GM19463 (cell line): ENCODE measurements at regions not wholly inside any gene's neighbourhood (a gene's known extent, or its start where the extent isn't known, plus 50 kb on each side); places are given as distances from the start of the nearest gene placed in this dataset.
A peak's percentile ranks its signal among the peaks of the same experiment; 100 is the strongest.

Source experiments
- ATAC-seq: cut with Tn5 transposase; IDR thresholded peaks from one replicate; pipeline ENCODE4 v1.9.1; 2021; ENCODE audit warnings: mild to moderate bottlenecking, moderate library complexity; ENCODE audit not compliant: unreplicated experiment

DNA sequence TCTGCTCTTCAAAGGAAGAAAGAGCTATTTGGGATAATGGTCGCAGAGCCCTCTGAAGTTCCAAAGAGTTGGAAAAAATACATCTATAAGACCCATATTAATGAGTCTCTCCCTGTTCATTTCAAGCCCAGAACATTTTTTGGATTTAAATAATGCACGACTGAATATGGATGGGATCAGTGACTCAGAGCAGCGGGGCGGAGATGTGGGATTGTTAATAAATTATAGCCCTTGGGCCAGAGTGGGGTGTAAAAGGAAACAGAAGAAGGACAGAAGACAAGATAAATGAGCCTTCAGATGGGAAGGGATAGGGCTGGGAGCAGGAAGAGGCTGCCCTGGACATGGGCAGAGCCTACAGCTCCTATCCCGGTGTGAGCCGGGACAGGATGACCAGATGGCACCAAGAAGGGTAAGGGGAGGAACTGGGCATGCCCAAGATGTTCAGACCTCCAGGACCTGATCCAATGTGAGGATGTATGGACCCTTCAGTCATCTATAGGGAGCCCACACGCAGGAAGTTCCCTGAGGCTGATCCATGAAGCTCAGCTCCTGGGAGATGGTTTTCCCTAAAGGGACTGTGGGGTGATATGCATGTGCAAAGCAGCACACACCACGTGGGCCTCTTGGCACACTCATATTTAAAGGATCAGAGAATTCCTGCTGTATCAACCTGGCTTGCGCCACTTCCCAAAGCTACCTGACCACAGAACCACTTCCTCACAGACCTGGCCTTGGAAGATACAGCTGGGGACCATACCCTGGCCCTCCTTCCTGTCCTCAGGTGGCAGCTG lies 96.1 kb upstream of the PLXNA4 start:
- no peak for ATAC-seq

DNA sequence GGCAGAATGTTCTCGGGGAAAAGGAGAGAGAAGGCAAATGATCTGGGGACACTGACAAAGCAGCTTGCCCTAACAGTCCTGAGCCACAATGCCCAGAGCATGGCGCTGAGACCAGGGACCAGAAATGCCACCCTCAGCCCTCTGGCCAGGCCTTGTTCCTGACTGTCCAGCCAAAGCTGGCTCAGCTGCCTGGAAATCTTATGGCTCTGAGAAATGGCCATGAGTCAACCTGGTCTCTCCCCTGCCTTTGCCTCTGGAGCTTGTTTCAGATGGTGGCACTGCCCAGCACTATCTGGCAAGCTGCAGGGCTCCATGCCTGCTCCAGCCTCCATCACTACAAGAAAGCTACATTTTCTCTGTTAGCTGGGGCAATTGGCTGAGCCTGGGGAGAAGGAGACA lies 90.5 kb upstream of the PLXNA4 start:
- no peak for ATAC-seq

DNA sequence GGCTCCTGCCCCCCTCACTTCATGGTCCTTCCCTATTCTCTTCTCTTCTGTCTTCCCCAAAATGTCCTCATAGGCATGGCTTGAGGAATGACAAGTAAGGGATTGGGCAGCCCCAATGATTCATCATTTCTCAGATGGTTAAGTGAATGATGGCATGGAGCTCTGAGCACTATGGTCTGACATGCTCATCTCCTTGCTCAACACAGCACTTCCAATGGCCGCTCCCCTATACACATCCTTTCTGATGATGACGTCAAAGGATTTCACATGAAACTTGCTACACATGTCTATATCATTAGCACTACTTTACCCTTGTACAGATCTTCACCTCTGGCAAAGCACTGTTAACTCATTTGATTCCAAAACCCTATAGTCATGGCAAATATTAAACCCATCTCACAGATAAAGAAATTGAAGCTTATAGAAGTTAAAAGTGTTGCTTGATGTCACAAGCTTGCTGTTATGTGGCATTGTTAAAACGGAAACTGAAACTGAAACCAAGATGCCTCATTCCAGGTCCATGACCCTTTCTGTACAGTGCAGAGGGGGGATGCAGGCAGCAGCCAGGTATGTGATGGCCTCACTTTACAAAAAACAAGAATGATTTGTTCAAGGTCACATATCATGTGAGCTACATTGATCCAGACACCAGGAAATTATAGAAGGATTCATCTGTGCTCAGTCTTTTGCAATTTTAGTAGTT lies 90.0 kb upstream of the PLXNA4 start:
- ATAC-seq: peak; percentile 51

DNA sequence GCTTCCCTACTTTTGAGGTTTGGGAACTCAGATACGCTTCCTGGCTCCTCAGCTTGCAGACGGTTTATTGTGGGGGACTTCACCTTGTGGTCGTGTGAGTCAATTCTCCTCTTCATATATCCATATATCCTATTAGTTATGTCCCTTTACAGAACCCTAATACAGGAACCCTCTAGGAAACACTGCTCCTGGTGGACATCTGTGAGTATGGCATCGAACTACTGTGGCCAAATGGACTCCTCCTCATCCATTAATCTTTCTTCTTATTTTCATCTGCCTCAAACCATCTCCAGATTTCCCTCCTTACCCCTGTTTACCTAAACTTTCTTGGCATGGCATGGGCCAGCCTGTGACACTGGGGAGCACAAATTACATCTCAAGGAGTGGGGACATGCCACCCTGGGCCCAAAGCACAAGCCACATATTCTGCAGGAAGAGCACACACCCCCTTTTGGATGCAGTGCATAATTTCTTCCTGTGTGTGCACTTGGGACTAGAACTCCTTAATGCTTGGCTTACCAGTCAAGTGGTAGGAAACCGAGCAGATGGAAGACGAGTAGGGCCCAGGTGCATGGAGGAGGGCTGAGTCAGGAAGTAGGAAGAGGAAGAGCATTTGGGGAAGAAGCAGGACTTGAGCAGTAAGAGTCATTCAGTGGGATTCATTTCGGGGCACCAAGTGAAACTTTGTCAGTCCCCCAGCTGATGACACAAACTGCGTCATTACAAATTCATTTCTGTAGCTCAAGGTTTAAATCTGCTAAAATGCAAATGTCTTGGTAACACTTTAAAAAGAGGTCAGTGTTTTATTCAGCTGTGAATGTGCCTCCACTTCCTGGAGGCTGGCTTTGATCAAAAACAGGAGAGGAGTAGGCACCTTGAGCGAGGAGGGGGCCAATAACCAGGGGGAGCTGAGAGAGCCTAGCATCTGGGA lies 80.8 kb upstream of the PLXNA4 start:
- ATAC-seq: no peak

DNA sequence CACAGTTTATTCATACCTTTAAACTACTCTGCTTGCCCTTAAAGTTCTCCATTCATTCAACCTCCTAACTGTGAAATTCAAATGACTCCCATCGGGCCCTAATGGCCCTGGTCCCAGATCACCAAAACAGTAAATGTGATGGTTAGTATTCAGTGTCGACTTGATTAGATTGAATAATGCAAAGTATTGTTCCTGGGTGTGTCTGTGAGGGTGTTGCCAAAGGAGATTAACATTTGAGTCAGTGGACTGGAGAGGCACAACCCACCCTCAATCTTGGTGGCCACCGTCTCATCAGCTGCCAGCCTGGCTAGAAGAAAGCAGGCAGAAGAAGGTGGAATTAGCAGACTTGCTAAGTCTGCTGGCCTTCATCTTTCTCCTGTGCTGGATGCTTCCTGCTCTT lies 80.1 kb upstream of the PLXNA4 start:
- no peak for ATAC-seq

DNA sequence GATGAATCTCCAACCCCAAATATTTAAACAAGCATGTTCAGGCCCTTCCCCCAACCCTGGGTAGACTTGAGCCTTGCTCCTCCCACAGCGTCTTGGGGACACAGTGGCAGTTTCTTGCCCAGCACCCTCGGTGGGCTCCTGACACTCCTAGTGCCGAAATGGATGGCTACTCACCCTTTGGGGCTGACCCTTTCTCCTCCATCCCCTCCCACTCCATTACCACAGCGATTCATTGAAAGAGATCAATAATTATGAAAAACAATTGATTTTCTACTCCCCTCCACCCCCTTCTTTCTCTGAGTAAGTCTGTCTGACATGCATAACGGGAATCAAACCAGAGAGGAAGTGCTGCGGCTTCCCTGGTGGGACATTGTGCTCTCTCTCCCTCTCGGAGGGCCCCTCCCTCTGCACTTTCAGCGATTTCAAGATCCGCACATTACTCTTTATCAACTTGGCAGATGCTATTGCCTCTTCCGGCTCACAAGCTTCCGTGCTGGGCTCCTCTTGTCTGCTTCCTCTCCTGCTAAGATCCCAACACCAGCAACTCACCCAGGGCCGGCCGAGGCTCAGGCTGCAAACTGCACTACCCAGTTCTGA lies 79.0 kb upstream of the PLXNA4 start:
- ATAC-seq: no peak

DNA sequence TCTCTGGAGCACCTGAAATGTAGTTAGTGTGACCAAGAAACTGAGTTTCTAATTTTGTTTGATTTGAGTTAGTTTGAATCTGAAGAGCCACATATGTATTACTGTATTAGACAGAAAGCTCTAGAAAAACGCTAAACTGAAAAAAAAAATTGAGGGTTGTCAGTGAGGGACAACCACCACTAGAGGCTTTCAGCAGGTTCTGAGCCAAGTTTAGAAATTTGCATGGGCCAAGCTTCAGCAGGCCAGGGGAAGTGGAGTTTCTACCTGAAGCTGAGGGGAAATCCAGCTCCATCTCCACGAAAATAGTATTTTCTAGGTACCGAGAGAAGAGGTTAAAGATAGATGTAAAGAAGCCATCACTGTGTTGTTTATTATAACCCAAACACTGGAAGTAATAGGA lies 77.9 kb upstream of the PLXNA4 start:
- ATAC-seq: peak; percentile 65

DNA sequence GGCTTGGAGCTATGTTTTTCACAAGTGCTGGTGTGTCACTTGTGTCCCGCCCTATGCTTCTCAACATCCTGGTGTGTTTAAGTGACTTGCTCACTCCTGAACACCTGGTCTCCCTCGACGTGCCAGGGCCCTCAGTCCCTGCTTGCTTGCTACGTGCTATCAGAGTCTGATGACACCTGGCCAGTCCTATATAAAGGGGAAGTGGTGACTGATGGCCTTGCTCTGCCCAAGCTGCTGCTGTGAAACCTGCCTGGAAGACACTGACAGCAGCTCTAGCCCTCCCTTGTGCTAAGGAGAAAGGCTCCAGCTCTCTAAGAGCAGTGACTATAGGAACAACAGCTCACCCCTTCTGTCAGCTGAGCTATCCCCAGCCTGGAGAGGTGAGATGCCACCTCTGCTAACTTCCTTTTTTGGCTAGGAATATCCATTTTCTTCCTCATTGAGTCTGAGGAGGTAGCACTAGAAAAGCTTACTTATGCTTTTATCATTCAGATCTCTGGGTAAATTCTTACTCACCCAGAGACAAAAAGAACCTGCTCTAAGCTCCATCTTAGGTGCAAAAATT lies 77.2 kb upstream of the PLXNA4 start:
- ATAC-seq: no peak

DNA sequence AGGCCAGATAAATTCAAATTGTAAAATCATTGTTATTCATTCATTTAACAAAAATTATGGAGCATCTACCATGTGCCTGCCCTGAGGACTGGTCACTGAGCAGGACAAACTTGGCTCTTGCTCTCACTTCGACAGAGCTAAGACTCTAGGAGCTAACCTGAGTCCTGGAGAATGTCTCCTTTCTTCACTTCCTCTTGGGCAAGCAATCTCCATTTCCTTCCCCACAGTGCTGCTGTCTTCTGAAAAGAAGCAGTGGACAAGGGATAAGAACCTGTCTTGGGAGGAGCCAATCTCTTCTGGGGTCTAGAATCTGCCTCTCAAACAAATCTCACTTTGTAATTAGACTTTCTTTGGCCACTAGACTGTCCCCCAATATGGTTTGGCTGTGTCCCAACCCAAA lies 76.2 kb upstream of the PLXNA4 start:
- no peak for ATAC-seq

DNA sequence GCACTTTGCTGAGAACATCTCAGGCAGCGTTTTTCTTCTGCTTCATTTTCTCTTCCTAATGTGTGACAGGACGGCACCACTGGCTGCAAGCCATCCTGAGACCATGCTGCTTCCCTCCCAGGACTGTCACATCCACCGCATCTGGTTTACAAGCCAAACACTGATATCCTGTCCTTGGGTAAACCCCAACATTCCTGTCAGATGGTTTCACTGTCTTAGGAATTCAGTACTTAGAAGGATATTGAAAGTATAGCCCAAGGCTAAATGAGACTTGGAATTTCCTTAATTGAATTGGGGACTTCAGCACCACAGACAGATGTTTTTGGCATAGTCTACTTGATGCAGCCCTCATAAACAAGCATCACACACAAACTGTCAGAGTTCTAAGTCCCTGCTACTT lies 74.2 kb upstream of the PLXNA4 start:
- ATAC-seq: no peak

DNA sequence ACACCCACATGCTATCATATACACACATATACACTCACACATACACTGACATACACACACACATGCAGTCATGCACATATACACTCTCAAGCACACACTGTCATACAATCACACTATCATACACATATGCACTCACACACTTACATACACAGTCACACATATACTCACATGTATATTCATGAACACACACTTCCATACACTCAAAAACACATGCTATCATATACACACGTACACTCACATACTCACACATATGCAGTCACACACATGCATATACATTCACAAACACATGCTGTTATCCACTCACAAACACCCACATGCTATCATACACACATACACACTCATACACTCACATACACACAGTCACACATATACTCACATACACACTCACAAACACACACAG lies 71.0 kb upstream of the PLXNA4 start:
- ATAC-seq: no peak

DNA sequence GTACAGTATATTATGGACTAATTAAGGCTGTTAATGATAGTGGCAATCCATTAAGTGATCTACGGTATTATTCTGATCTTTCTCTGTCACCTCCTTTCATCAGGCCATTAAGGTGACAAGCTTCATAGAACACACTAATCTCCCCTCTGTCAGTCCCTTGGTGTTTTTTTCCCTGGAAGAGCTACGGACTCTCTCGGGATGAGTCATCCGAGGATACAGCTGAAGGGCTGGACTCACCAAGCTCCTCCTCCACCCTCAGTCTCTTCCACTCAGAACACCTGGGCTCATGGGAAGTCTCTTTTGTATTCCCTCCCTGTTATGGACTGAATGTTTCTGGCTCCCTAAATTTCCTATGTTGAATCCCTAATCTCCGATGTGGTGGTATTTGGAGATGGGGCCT lies 69.8 kb upstream of the PLXNA4 start:
- no peak for ATAC-seq

DNA sequence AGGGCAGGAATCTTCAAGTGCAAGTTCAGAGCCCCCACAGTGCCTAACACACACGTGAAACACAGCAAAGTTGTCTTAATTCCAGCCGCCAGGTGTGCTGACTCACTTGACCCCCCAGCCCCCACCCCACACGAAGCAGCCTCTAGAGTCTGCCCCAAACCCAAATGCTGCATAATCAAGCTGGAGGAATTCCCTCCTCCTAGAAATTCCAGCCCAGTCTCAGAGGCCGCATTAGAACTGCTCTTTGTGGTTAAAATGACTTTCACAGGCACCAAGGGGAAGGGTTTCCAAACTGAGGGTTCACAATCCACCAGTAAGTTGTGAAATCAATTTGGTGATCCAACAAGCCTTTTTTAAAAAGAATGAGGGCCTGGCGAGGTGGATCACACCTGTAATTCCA lies 67.0 kb upstream of the PLXNA4 start:
- no peak for ATAC-seq

DNA sequence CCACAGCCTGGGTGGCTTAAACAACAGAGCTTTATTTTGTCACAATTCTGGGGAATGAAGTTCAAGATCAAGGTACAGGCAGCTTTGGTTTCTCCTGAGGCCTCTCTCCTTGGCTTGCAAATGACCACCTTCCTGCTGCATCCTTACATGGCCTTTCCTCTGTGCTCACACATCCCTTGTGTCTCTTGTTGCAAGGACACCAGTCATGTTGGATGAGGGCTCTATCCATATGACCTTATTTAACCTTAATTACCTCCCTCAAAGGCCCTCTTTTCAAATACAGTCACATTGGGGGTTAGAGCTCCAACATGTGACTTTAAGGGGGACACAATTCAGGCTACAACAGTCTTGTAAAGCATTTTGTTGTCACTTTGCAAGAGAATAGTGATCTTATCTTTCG lies 65.0 kb upstream of the PLXNA4 start:
- ATAC-seq: no peak

DNA sequence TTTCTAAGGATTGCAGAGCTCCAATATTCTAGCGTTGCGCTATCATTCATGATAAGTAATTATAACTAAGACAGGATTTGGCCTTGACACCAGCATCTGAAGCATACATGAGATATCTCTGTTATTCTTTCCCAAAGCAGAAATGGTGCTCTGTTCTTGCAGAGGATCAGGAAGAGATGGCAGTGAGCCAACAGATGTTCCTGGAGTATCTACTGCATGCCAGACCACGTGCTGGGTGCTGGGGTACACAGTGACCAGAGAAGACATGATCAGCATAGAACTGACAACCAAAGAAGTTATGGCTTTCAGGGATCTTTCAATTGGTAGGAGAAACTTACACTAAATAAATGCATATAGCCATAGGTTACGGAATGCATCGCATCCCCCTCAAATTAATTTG lies 63.7 kb upstream of the PLXNA4 start:
- no peak for ATAC-seq

DNA sequence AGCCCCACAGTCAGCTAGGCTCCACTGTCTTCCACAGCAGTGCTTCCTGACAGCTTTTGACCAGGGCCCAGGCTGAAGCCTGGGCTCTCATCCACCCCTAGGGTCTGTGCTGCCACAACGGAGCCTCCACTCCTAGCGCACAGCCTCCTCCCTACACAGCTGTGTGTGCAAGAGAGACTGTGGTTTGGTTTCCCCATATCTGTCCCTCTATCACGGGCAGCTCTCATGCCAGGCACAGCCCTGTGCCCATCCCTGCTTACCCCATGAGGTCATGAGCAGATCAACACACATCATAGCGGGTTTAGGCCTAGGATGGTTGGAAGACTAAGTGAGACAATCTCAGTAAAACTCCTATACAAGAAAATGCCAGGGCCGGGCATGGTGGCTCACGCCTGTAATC lies 61.7 kb upstream of the PLXNA4 start:
- no peak for ATAC-seq

DNA sequence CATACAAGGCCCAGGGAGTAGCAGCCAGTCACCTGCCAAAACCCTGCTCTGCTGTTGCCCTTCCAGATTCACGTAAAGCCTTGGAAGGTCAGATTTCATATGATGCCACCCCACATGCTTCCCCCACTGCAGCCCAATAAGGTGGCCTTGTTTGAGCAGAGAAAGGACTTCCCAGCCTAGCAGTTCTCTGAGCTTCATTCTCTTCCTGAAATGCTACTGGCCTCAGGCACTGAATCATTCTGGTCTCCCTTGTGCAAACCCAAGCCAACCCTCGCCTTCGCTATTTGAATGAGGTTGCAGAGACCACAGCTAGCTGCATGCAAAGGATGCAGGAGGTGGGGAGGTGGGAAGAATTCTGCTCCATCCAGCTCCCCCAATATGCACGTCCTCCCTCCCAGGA lies 60.3 kb upstream of the PLXNA4 start:
- ATAC-seq: no peak

DNA sequence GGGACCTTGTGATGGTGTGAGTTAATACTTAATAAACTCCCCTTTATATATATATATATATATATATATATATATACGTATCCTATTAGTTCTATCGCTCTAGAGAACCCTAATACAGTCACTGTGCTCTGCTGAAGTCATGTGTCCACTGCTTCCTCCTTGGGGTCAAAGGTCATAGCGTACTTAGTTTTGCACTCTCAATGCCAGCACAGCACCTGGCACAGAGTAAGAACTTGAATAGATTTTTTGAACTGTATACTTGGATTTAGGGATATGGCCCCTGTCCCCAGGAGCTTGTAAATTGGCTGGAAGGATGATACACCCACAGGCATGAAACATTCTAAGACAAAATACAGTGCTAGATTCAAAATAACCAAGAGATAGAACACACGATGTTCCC lies 58.9 kb upstream of the PLXNA4 start:
- ATAC-seq: no peak

DNA sequence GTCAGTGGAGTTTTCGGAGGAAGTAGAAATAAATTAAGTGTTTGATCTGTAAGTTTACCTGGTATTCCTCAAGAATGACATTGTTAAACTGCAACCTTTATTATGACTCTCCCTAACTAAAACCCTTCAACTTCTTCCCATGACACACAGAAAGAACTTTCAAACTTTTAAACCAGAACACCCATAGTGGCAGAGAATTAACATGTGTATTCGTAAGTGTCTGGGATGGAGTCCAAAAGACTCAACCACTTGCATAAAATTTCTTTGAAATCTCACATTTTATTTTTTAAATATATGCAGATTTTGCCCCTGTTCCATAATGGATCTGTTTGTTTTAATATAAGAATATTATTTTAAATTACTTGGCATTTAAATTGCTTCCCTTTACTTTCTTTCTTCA lies 54.6 kb upstream of the PLXNA4 start:
- ATAC-seq: no peak
